Body of pancreas (tissue), 4 donors: ENCODE measurements at regions not wholly inside any gene's neighbourhood (a gene's known extent, or its start where the extent isn't known, plus 50 kb on each side); places are given as distances from the start of the nearest gene placed in this dataset.
A peak's percentile ranks its signal among the peaks of the same experiment; 100 is the strongest.
"Not testable (repeated sequence)": the region's sequence is repeated elsewhere in the genome, so short reads cannot be mapped to it uniquely, and the experiment has no call there.

Experiments used
- ATAC-seq: fragments of 150-250 bp; one replicate; pipeline ENCODE4 v1.9.1; 2016
- DNase-seq, 4 donors: peaks; one replicate each; pipeline ENCODE4 v3.0.0-alpha.2; 2019
- H3K27ac ChIP-seq, 4 donors: fragments of 200-600 bp; sonication (generic); 1 replicate in 3 of 4; 2 replicates in 1 of 4; pipeline versions ENCODE4 v1.5.1 to v1.6.1; 2016 to 2019; ENCODE audit warnings: mild to moderate bottlenecking in 1 of 4, mixed read lengths in 1 of 4, moderate library complexity in 1 of 4
- H3K27me3 ChIP-seq, 2 donors: fragments of 200-600 bp; sonication (generic); one replicate each; pipeline ENCODE4 v1.6.0; 2016; ENCODE audit warnings: mild to moderate bottlenecking in 1 of 2
- H3K36me3 ChIP-seq, 2 donors: fragments of 200-600 bp; sonication (generic); replicated peaks in 1 of 2; 2 replicates each; pipeline ENCODE4 v1.5.1; 2016; ENCODE audit warnings: low read depth in 2 of 2; ENCODE audit not compliant: insufficient read depth in 1 of 2
- H3K4me1 ChIP-seq: fragments of 200-600 bp; sonication (generic); one replicate; pipeline ENCODE4 v1.6.0; 2016
- H3K4me3 ChIP-seq, 2 donors: fragments of 200-600 bp; sonication (generic); 1 replicate in 1 of 2; 2 replicates in 1 of 2; pipeline ENCODE4 v1.5.1; 2016 to 2019
- H3K9me3 ChIP-seq, 3 donors: fragments of 200-600 bp; sonication (generic); 1 replicate in 2 of 3; 2 replicates in 1 of 3; pipeline ENCODE4 v1.5.1; 2016
- POLR2A ChIP-seq, 3 donors: fragments of 450-650 bp; IDR thresholded peaks; one replicate each; pipeline ENCODE4 v1.6.1; 2016; ENCODE audit warnings: antibody characterized with exemption in 3 of 3, mild to moderate bottlenecking in 2 of 3
- WGBS, 2 donors: methylation state at CpG; one replicate each; pipeline ENCODE4 v1.1.5; 2017; 5-methylcytosine and 5-hydroxymethylcytosine counted together
- intact Hi-C: fragments of 100-400 bp; cut with DNase I; formaldehyde crosslinking; loops from one replicate; pipeline ENCODE4 v1.15.1; 2023
- TF ChIP-seq, protein P1 (sequence below), 7 experiments: fragments of 450-650 bp in 4 of 7; fragments of 200-600 bp in 3 of 7; sonication (generic) in 3 of 7; IDR thresholded peaks; one replicate each; pipeline ENCODE4 v1.5.1; 2016 to 2019; ENCODE audit warnings: antibody characterized with exemption in 7 of 7

DNA sequence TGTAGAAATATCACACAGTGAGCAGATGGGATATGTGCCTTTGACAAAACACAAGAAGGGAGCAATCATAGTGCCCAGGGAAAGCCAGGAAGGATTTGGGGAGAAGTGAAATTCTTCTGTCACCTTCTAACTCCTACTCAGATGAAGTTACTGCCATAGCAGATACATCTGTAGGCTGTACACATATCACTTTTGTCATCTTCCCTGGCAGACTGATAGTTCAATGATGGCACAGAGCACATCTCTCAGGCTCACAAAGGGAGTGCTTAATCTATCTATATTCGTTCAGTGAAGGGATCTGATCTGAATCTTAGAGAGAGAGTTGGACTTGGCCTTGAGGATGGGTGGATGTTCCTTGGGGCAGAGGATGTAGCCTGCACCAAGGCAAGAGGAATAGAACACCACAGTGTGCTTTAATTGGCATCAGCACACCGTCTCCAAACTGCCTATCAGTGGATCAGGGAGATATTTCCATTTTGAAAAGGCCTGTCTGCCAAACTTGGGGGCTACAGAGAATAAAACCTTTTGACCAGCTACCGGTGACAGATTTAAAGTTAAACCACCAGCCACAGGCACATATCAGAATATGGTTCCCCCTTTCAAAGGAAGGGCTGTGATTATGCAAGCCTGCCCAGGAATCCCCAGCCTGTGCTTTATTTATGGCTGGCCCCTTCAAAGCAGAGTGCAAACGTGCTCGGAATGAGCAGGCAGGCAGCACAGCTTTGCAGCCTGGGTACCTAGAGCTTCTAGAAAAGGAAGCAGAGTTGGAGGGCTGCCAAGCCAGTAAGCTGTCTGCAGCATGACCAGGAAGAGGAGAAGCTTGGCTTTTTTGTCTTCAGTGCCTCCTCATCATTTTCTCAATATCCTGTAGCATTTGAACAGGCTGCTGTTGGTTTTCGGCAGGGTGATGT lies 165.5 kb upstream of the DYRK2 start:
- TF ChIP-seq, protein P1, sequence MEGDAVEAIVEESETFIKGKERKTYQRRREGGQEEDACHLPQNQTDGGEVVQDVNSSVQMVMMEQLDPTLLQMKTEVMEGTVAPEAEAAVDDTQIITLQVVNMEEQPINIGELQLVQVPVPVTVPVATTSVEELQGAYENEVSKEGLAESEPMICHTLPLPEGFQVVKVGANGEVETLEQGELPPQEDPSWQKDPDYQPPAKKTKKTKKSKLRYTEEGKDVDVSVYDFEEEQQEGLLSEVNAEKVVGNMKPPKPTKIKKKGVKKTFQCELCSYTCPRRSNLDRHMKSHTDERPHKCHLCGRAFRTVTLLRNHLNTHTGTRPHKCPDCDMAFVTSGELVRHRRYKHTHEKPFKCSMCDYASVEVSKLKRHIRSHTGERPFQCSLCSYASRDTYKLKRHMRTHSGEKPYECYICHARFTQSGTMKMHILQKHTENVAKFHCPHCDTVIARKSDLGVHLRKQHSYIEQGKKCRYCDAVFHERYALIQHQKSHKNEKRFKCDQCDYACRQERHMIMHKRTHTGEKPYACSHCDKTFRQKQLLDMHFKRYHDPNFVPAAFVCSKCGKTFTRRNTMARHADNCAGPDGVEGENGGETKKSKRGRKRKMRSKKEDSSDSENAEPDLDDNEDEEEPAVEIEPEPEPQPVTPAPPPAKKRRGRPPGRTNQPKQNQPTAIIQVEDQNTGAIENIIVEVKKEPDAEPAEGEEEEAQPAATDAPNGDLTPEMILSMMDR (IDR thresholded peaks at IDR 0.05), result no peak
- no peak for TF ChIP-seq POLR2A (IDR thresholded peaks at IDR 0.05)
- H3K4me3 ChIP-seq, result no peak overlapping the region
- no peaks in the 10 kb centered on the region for H3K4me1 ChIP-seq
- H3K36me3 ChIP-seq, result no peaks in the 10 kb centered on the region
- H3K27ac ChIP-seq, result no peak overlapping the region
- no peaks in the 10 kb centered on the region for H3K9me3 ChIP-seq
- H3K27me3 ChIP-seq, result no peaks in the 10 kb centered on the region
- DNase-seq (peak; percentile 27 to 77 (median 67)), ATAC-seq (no peak)
- 55 to 70% methylated on average over 6 of the region's 6 CpGs for WGBS, 2 donors
- intact Hi-C loops, result no loop called here

DNA sequence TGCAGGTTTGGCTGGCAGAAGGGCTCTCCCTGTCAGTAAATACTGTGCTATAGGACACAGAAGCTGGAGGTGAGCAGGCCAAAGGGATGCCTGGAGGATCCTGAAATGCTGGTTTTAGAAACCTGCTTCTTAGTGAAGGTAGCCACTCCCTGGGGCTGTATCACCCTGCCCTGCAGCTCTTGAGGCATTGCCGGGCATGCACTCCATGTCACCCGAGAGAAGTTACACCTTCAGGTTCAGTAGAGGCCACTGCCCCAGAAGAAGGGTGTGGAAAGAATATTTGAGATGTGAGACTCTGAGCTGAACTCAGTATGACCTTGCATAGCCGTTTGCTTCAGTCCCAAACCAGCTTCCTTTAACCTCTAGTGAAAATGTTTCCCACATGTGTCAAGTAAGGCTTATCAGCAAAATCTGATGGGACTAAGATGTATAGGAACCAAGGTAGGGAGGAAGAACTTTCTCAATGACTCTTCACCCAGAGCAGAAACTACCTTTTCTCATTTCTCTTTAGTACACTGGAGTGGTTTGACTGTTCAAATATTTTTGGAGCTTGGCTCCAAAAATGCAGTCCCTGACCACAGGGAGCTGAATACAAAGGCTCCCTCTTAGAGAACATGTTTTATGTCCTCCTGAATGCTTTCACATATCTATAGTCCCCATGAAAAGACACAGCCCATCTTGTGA lies 164.5 kb upstream of the DYRK2 start:
- TF ChIP-seq, protein P1 (IDR thresholded peaks at IDR 0.05), result no peak
- TF ChIP-seq POLR2A (IDR thresholded peaks at IDR 0.05), result no peak
- Histone ChIP-seq H3K27me3 (no peaks in the 10 kb centered on the region), H3K4me1 (no peaks in the 10 kb centered on the region), H3K36me3 (no peaks in the 10 kb centered on the region), H3K27ac (no peak overlapping the region), H3K9me3 (peaks cover 0 to 4% (median 0%) of the 10 kb centered on the region in 3 donors), H3K4me3 (no peak overlapping the region)
- DNase-seq (no peak), ATAC-seq (no peak)
- intact Hi-C loops, result no loop called here
- 72 to 77% methylated on average over 3 of the region's 3 CpGs for WGBS, 2 donors

DNA sequence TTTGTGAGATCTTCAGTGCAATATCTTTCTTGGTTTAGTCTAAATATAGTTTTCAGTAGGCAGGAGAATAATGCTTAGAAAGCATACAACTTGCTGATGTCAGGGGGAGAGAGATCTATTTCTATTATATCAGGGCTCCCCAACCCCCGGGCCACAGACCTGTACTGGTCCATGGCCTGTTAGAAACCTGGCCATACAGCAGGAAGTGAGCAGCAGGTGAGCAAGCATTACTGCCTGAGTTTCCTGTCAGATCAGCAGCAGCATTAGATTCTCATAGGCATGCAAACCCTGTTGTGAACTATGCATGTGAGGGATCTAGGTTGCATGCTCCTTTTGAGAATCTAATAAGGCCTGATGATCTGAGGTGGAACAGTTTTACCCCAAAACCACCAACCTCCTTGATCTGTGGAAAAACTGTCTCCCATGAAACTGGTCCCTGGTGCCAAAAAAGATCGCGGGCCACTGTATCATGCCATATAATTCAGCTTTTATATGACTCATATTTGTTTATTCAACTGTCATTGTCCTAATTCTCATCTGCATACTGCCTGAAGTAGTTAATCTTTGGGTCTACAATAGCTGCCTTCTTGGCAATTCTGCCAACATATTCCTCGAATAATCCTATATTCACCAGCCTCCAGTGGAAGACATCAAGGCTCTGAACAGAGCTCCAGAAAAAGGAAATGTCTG lies 163.6 kb upstream of the DYRK2 start:
- DNase-seq (no peak), ATAC-seq (no peak)
- H3K27me3 ChIP-seq, result no peaks in the 10 kb centered on the region
- no peaks in the 10 kb centered on the region for H3K36me3 ChIP-seq
- no peak overlapping the region for H3K4me3 ChIP-seq
- no peaks in the 10 kb centered on the region for H3K4me1 ChIP-seq
- intact Hi-C loops, result no loop called here
- 73 to 82% methylated on average over 4 of the region's 4 CpGs for WGBS, 2 donors
- peaks cover 0 to 4% (median 0%) of the 10 kb centered on the region in 3 donors for H3K9me3 ChIP-seq
- no peak for TF ChIP-seq POLR2A (IDR thresholded peaks at IDR 0.05)
- TF ChIP-seq, protein P1 (IDR thresholded peaks at IDR 0.05), result no peak
- no peak overlapping the region for H3K27ac ChIP-seq

DNA sequence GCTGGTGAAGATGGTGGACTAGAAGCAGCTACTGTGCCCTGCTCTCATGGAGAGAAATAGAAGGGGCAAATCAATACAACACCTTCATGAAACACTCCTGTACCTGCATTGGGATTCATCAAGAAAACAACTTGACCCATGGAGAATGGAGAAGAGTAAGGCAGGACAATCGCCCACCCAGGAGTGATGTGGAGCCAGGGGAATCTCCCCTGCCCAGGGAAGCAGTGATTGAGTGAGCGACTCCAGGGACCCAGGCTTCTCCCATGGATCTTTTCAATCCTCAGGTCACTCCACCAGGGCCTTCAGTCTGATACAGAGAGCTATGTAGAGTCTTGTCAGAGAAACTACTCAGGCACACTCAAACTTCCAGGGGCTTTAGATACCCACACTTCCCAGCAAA lies 161.9 kb upstream of the DYRK2 start:
- TF ChIP-seq, protein P1 (IDR thresholded peaks at IDR 0.05), result no peak
- no peak for TF ChIP-seq POLR2A (IDR thresholded peaks at IDR 0.05)
- Histone ChIP-seq H3K9me3 (peaks cover 0 to 4% (median 0%) of the 10 kb centered on the region in 3 donors), H3K36me3 (no peaks in the 10 kb centered on the region), H3K27me3 (no peaks in the 10 kb centered on the region), H3K27ac (no peak overlapping the region), H3K4me3 (no peak overlapping the region), H3K4me1 (no peaks in the 10 kb centered on the region)
- intact Hi-C loops, result no loop called here
- DNase-seq, result no peak
- no peak for ATAC-seq
- 81 to 87% methylated on average over 2 of the region's 2 CpGs for WGBS, 2 donors

DNA sequence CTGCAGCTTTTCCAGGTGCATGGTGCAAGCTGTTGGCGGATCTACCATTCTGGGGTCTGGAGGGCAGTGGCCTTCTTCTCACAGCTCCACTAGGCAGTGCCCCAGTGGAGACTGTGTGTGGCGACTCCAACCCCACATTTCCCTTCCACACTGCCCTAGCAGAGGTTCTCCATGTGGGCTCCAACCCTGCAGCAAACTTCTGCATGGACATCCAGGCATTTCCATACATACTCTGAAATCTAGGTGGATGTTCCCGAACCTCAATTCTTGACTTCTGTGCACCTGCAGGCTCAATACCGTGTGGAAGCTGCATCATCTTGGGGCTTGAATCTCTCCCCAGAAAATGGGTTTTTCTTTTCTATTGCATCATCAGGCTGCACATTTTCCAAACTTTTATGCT lies 160.2 kb upstream of the DYRK2 start:
- DNase-seq, H3K27me3 ChIP-seq, H3K36me3 ChIP-seq, H3K4me1 ChIP-seq, H3K4me3 ChIP-seq, H3K27ac ChIP-seq, ATAC-seq, intact Hi-C loops, H3K9me3 ChIP-seq: not testable (repeated sequence)
- WGBS, 2 donors, result 92 to 93% methylated on average over 4 of the region's 4 CpGs
